ENCODE measurements at regions not wholly inside any gene's neighbourhood (a gene's known extent, or its start where the extent isn't known, plus 50 kb on each side); places are given as distances from the start of the nearest gene placed in this dataset.

DNA sequence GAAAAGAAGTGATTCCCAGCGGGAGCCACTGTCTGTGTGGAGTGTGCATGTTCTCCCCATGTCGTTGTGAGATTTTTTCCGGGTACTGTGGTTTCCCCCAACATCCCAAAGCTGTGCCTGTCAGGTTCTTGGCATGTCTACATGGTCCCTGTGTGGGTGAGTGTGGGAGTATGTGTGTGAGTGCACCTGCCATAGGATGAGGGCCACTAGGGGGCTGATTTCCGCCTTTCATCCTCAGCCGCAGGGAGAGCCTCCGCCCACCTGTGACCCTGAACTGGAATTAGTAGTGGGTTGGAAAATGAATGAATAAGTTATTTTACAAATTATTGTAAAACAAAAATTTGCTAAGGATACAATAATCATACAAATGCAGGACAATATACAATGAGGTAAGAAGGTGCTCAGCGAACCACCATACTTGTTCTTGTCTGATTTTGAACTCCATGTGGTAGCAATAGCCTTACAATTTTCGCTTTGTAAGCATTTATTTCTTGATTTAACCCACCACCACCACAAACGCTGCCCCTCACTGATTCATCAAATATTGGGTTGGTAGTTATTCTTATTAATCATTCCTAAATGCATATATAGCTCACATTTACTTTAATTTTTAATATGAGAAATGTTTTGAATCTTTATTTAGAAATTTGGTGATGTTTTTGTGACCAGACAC, 641.2 kb upstream of the VSTM2A start:
- DNase-seq (ENCODE audit: low spot score in 2 of 2), result no peak
- intact Hi-C loops (cut with DNase I; ENCODE audit: low total_unique reads), result no loop called here
- no peak for TF ChIP-seq POLR2A (IDR thresholded peaks at IDR 0.05)
- TF ChIP-seq, protein P1, sequence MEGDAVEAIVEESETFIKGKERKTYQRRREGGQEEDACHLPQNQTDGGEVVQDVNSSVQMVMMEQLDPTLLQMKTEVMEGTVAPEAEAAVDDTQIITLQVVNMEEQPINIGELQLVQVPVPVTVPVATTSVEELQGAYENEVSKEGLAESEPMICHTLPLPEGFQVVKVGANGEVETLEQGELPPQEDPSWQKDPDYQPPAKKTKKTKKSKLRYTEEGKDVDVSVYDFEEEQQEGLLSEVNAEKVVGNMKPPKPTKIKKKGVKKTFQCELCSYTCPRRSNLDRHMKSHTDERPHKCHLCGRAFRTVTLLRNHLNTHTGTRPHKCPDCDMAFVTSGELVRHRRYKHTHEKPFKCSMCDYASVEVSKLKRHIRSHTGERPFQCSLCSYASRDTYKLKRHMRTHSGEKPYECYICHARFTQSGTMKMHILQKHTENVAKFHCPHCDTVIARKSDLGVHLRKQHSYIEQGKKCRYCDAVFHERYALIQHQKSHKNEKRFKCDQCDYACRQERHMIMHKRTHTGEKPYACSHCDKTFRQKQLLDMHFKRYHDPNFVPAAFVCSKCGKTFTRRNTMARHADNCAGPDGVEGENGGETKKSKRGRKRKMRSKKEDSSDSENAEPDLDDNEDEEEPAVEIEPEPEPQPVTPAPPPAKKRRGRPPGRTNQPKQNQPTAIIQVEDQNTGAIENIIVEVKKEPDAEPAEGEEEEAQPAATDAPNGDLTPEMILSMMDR (IDR thresholded peaks at IDR 0.05), result no peak
- 83 to 85% methylated on average over 9 of the region's 9 CpGs for WGBS, 2 donors
- H3K4me3 ChIP-seq (ENCODE audit: low read depth, poor library complexity, severe bottlenecking), result no peak overlapping the region

DNA sequence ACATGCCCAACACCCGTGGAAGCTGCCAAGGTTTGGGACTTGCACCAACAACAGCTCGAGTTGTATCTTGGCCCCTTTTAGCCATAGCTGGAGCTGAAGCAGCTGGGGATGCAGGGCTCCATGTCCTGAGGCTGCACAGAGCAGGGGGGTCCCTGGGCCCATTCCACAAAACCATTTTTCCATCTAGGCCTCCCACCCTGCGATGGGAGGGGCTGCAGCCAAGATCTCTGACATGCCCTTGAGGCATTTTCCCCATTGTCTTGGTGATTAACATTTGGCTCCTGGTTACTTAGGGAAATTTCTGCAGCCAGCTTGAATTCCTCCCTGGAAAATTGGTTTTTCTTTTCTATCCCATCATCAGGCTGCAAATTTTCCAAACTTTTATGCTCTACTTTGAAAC, 637.8 kb upstream of the VSTM2A start:
- DNase-seq (ENCODE audit: low spot score in 2 of 2), result no peak
- TF ChIP-seq, protein P1 (IDR thresholded peaks at IDR 0.05), result no peak
- no peak for TF ChIP-seq POLR2A (IDR thresholded peaks at IDR 0.05)
- 42 to 54% methylated on average over 3 of the region's 3 CpGs for WGBS, 2 donors

GRCh38 chr7:53917637-53918036, 624.5 kb upstream of the VSTM2A start:
- WGBS, 2 donors, result 75 to 79% methylated on average over 5 of the region's 5 CpGs
- no peak overlapping the region for H3K4me3 ChIP-seq (ENCODE audit: low read depth, poor library complexity, severe bottlenecking)
- TF ChIP-seq POLR2A (IDR thresholded peaks at IDR 0.05), result no peak
- TF ChIP-seq, protein P1 (IDR thresholded peaks at IDR 0.05), result no peak
- intact Hi-C loops (cut with DNase I; ENCODE audit: low total_unique reads), result loop anchor here (2.0 kb wide), 1 partner anchor 61 kb away; no protein-coding TSS in a partner anchor
- no peak for DNase-seq (ENCODE audit: low spot score in 2 of 2)

More for the DNA sequence above, 637.8 kb upstream of the VSTM2A start:
- H3K4me3 ChIP-seq (ENCODE audit: low read depth, poor library complexity, severe bottlenecking), result no peak overlapping the region
- intact Hi-C loops (cut with DNase I; ENCODE audit: low total_unique reads), result no loop called here

DNA sequence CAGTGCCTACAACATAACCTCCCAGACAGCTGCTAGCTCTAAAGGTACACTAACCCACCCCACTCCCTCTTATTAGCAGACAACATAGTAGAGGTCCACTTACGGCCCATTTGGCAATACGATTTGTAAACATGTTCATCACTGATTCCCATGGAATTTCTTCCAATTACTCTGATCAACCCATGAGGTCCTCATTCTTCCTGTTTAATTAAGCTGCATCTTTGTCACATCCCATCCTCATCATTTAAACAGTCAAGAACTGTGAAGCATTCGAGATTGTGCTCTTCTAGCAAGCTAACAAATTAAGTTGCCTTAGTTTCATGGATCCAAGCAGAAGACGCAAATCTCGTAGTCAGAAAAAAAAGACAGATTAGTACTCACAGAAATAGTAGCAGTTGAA, 622.2 kb upstream of the VSTM2A start:
- no peak overlapping the region for H3K4me3 ChIP-seq (ENCODE audit: low read depth, poor library complexity, severe bottlenecking)
- 79 to 86% methylated on average over 5 of the region's 5 CpGs for WGBS, 2 donors
- TF ChIP-seq POLR2A (IDR thresholded peaks at IDR 0.05), result no peak
- TF ChIP-seq, protein P1 (IDR thresholded peaks at IDR 0.05), result no peak
- no peak for DNase-seq (ENCODE audit: low spot score in 2 of 2)
- intact Hi-C loops (cut with DNase I; ENCODE audit: low total_unique reads), result no loop called here

DNA sequence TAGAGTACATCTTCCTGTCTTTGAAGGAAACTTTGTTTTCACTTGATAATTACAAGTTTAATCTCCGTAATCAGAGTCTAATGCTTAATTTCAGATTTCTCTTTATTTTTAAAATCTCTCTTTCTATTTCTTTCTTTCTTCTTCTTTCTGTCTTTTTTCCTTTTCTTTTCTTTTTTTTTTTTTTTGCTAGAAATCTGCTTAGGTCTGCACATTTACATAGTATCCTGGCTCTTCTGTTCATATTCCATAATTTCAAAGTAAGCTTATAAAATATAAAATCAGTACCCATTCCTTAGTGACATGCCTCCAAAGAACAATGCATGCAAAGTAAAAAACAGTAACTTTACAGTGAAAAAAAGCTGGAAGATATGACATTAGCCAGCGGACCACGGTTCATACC, 601.7 kb upstream of the VSTM2A start:
- H3K4me3 ChIP-seq (ENCODE audit: low read depth, poor library complexity, severe bottlenecking), result no peak overlapping the region
- intact Hi-C loops (cut with DNase I; ENCODE audit: low total_unique reads), result no loop called here
- no peak for TF ChIP-seq POLR2A (IDR thresholded peaks at IDR 0.05)
- TF ChIP-seq, protein P1 (IDR thresholded peaks at IDR 0.05), result no peak
- no peak for DNase-seq (ENCODE audit: low spot score in 2 of 2)
- 89 to 92% methylated on average over 3 of the region's 3 CpGs for WGBS, 2 donors

- intact Hi-C loops (cut with DNase I; ENCODE audit: low total_unique reads), result no loop called here
- 74 to 76% methylated on average over 6 of the region's 6 CpGs for WGBS, 2 donors
- no peak for DNase-seq (ENCODE audit: low spot score in 2 of 2)
- TF ChIP-seq POLR2A (IDR thresholded peaks at IDR 0.05), result no peak
- TF ChIP-seq, protein P1 (IDR thresholded peaks at IDR 0.05), result no peak
- H3K4me3 ChIP-seq (ENCODE audit: low read depth, poor library complexity, severe bottlenecking), result no peak overlapping the region
Measured at GRCh38 chr7:53947732-53948131, 594.4 kb upstream of the VSTM2A start.
